GM12892 (cell line): ENCODE measurements at regions not wholly inside any gene's neighbourhood (a gene's known extent, or its start where the extent isn't known, plus 50 kb on each side); places are given as distances from the start of the nearest gene placed in this dataset.

Experiments
- POLR2A ChIP-seq: IDR thresholded peaks from 2 replicates; pipeline ENCODE4 v1.6.1; 2011; ENCODE audit warnings: low read depth, low read length, control low read depth
- POLR2AphosphoS5 ChIP-seq: IDR thresholded peaks from 2 replicates; pipeline ENCODE4 v1.6.1; 2011; ENCODE audit warnings: low read depth, low read length, control low read depth
- TAF1 ChIP-seq: IDR thresholded peaks from 2 replicates; pipeline ENCODE4 v1.6.1; 2011; ENCODE audit warnings: low read depth, mild to moderate bottlenecking, control low read depth, low read length, borderline replicate concordance

GRCh38 chrX:13932416-13932815 is 97.3 kb downstream of the GEMIN8 start:
- TF ChIP-seq TAF1 (no peak), POLR2AphosphoS5 (no peak), POLR2A (no peak)
